ENCODE measurements at regions not wholly inside any gene's neighbourhood (a gene's known extent, or its start where the extent isn't known, plus 50 kb on each side); places are given as distances from the start of the nearest gene placed in this dataset.

DNA sequence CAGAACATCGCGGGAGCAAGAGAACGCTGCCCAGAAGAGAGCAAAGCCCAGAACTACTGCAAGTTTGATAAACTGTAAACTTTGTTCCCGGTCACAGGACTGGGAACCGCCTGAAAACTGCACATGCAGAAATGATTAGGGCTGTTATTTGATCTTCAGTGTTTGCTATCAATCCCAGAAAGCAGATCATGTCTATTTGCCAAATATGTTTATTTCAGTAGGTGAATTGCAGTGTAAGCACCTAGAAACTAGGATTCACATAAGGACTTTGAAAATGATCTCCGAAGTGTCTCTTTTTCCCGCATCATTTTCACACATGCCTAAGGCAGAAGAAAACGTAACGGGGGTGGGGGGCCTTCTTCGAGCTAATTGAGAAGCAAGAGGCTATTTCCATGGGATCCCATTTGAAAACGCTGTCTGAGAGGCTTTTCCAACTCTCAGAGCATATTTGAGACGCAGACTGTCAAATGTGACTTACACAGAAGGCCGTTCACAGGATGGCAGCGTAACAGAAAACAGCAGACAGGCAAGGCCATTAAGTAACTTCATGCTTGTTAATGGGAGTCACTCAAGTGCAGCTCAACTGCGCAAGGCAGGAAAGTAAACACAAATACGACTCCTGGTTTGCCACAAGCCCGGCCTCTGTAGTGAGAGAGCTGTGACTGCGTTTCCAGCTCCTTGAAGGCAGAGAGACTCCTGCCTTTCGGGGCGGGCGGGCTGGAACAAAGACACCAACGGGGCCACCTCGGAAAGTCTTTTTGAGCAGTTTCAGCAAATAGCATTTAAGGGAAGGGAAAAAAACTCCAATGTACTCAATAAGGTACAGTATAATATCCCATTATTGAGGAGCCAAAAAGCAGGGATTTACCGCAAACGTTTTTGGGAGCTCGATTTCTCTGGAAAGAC is 144.7 kb upstream of the ZNF217 start:
- DNase-seq (ENCODE audit: low spot score) = no peak

DNA sequence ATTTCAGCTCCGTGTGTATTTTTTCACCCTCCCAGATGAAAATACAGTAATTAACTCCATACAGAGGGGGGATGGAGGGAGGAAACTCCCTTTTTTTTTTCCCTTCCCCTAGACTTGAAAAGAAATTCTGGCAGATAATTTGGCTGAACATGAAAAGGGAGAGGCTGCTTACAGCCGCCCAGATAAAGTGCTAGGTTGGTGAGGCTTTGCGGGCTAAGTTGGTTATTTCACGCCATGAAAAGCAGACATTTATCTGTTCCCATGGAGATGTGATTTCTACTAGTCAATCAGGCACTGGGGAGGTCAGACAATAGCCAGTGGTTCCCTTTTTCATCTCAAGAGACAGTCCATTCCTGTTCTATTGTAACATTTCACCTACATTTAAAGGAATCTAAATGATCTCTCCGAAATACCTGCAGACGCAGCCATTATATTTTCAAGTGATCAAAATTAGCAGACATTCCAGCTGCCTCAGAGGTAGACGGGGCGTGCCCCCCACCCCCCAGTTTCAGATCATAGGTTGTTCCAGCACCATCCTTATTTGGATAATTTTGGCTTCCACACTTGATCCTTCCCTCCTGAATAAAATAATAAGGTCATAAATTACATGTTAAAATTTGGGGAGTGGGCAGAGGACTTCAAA is 143.9 kb upstream of the ZNF217 start:
- TF ChIP-seq CTCF (IDR thresholded peaks at IDR 0.05; ENCODE audit: borderline replicate concordance, control extremely low read depth, extremely low read depth, insufficient read depth, missing control alignments) = no peak
- DNase-seq (ENCODE audit: low spot score) = no peak
- in situ Hi-C loops (cut with MboI; ENCODE audit: low sequenced_read_pairs, unreplicated experiment) = loop anchor here (10.0 kb wide), 1 partner anchor 187 kb away; no protein-coding TSS in a partner anchor

More for the DNA sequence above, 144.7 kb upstream of the ZNF217 start:
- in situ Hi-C loops (cut with MboI; ENCODE audit: low sequenced_read_pairs, unreplicated experiment) = loop anchor here (10.0 kb wide), 1 partner anchor 187 kb away; no protein-coding TSS in a partner anchor
- no peak for TF ChIP-seq CTCF (IDR thresholded peaks at IDR 0.05; ENCODE audit: borderline replicate concordance, control extremely low read depth, extremely low read depth, insufficient read depth, missing control alignments)

GRCh38 chr20:53736757-53737395 is 143.2 kb upstream of the ZNF217 start:
- DNase-seq (ENCODE audit: low spot score) = peak; percentile 50
- in situ Hi-C loops (cut with MboI; ENCODE audit: low sequenced_read_pairs, unreplicated experiment) = loop anchor here (10.0 kb wide), 1 partner anchor 188 kb away; no protein-coding TSS in a partner anchor
- no peak for TF ChIP-seq CTCF (IDR thresholded peaks at IDR 0.05; ENCODE audit: borderline replicate concordance, control extremely low read depth, extremely low read depth, insufficient read depth, missing control alignments)

DNA sequence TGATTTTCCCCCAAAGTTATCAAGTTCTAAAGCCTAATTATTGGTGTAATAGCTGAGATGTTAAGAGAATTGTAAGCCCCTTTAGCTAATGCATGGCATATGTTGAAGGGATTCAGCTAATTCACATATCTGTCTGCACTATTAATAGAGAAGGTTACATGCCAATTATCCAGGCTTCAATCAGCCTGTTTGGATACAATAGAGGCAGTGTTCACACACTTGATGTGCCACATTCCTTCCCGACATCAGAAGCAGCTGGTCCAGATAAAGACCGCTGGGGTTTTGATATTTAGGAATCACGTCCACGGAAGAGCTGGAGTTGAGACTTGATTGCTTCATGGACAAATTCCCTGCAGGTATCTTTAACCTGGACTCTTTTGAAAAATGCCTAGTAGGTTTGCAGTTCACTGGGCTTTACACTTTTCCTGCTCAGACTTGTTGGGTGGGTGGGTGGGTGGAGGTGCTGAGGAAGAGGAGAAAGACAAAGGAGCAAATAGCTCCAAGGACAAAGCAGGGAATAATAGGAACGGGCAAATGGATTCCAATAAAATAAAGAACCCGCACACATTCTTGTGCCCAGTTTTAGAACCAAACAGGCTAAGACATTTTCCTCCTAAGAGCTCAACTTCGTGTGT is 142.6 kb upstream of the ZNF217 start:
- in situ Hi-C loops (cut with MboI; ENCODE audit: low sequenced_read_pairs, unreplicated experiment) = loop anchor here (10.0 kb wide), 1 partner anchor 189 kb away; no protein-coding TSS in a partner anchor
- no peak for TF ChIP-seq CTCF (IDR thresholded peaks at IDR 0.05; ENCODE audit: borderline replicate concordance, control extremely low read depth, extremely low read depth, insufficient read depth, missing control alignments)
- no peak for DNase-seq (ENCODE audit: low spot score)

- no peak for DNase-seq (ENCODE audit: low spot score)
- in situ Hi-C loops (cut with MboI; ENCODE audit: low sequenced_read_pairs, unreplicated experiment) = loop anchor here (10.0 kb wide), 1 partner anchor 189 kb away; no protein-coding TSS in a partner anchor
- no peak for TF ChIP-seq CTCF (IDR thresholded peaks at IDR 0.05; ENCODE audit: borderline replicate concordance, control extremely low read depth, extremely low read depth, insufficient read depth, missing control alignments)
Observed at GRCh38 chr20:53735536-53736050, 142.0 kb upstream of the ZNF217 start.
